Mucosa of gallbladder (tissue), 1 donor: ENCODE measurements at regions not wholly inside any gene's neighbourhood (a gene's known extent, or its start where the extent isn't known, plus 50 kb on each side); places are given as distances from the start of the nearest gene placed in this dataset.

ENCODE experiments used
- DNase-seq: peaks from one replicate; pipeline ENCODE4 v3.0.0-alpha.2; 2020; ENCODE audit warnings: low spot score
- donor health status: DM: no; HTN: no; CAD: no.

- no peak for DNase-seq
Observed at GRCh38 chr6:51396583-51396982, 577.9 kb downstream of the TFAP2B start.

DNA sequence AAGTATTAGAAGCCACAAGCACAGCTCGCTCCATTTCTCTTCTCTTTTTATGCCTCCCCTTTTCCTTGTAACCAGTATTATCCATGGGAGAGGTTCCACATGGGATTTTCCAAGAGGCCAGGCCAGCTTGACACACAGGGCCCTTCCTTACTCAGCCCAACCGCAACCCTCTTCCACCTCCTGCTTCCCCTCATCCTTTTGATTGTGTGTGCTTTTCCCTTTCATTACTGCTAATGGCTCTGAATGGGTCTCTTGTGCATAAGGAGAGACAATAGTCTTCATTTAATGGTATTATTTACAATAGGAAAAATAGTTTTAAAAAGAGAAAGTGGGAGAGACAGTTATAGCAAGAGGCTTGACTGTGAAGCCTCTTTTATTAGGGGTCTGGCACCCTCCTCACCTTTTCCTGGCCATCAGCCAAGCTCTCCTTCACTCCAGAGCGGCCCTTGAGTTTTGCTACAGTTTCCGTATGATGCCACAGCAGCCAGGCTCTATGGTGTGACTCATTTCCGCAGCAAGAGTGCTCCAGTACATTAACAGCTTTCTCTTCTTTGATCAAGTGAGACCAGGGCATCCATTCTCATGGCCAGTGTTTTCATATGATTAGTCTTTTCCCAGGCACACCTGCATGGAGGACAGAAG lies 579.5 kb downstream of the TFAP2B start:
- DNase-seq = no peak

GRCh38 chr6:51398793-51399192 lies 580.1 kb downstream of the TFAP2B start:
- DNase-seq = no peak

- no peak for DNase-seq
Observed at GRCh38 chr6:51410453-51410852, 591.8 kb downstream of the TFAP2B start.

DNA sequence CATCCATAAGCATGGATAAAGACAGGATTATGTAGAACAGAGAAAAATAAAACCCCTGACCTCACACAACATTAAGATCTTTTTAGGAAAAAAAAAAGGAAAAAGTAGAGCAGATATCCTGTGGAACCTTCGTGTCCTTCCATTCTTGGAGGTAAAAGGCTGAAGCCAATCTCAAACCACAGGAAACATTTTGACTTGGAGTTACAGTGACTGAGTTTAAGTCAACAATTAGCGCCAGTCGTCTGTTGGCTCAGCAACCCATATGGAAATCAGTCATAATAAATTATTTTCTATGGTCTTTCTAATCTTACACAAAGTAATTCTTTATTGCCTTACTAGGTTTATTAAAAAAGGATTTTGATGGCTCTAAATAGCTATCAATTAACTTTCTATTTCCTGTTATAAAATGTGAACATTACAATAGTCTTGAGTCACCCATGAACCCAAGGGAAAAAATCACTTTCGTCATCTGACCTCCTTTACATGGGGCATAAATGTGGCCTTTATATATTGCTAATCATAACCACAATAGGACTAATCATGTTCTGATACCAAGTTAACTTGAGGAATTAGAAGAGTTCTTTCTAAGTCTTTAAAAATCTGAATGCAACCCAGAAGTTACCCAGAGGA lies 592.9 kb downstream of the TFAP2B start:
- DNase-seq = no peak

DNA sequence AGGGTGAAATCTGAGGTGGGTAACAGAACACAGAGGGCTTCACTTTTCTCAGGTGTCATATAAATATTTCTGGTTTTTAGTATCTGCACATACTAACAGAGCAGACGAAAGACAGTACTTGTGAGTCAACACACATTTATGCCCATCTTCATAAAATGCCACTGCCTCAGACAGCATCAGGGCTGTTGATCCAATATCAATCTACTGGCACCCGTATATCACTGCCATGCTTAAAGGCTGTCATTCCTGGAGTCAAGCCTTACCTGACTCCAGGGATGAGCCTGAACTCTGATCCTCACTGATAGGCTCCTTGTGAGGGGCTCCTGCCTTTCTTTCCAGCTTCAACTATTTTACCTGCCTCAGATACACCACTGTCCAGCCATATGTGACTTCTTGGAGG lies 595.7 kb downstream of the TFAP2B start:
- no peak for DNase-seq

DNA sequence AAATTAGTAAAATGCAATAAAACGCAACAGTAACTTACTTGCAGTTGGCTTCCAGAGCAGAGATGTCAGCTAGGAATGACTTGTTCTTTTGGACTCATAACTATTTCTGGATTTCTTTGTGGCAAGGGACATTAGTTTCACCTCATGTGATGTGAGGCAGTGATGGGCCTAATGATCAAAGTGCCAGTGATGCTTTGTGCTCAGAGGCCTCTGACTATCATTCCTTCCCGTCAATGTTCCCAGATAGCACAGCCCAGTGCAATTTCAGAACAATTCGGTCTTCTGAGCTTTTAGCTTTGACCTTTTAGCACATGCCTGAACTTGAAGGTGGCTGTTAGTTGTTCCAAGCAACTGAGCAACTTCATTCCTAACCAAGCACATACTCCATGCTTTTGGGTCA lies 596.8 kb downstream of the TFAP2B start:
- DNase-seq = no peak

- DNase-seq = no peak
Observed at GRCh38 chr6:51429017-51429712, 610.5 kb downstream of the TFAP2B start.

GRCh38 chr6:51430589-51430988 lies 611.9 kb downstream of the TFAP2B start:
- DNase-seq = no peak

DNA sequence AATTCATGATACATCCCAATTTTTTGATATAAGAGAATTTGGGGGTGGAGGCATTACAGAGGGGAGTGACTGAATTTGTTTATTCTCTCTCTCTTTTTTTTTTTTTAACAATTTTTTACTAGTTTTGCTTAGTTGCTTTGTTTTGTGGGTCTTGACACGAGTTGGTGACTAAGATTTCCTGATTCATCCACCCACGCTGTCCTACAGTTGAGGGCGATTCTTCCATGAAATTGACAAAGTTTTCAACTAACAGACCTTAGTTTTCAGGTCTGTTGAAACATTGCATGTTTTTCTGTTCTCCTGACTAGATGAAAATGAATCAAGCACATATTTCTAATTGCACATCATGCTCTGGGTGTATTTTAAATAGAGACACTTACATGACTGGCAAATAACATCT lies 613.8 kb downstream of the TFAP2B start:
- DNase-seq = no peak

- DNase-seq = no peak
Observed at GRCh38 chr6:51450248-51450957, 631.7 kb downstream of the TFAP2B start.

DNA sequence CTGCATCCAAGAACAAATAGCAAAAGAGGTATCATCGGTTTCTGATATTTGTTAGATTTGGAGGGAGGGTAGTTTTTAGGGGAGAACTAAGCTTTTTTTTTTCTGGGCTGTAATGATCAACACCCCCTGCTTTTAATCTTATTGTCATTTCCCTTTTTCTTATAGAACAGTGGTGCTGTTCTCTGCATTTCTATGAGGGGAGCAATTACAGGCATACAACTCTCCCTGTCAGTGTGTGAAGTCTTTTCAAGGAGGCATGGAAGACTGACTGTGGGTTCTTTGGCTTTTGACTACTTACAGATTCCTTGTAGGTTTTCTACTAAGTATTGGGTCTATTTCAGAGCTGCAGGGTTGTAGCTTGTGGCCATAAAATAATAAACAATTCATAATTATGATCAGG lies 632.3 kb downstream of the TFAP2B start:
- DNase-seq = no peak

DNA sequence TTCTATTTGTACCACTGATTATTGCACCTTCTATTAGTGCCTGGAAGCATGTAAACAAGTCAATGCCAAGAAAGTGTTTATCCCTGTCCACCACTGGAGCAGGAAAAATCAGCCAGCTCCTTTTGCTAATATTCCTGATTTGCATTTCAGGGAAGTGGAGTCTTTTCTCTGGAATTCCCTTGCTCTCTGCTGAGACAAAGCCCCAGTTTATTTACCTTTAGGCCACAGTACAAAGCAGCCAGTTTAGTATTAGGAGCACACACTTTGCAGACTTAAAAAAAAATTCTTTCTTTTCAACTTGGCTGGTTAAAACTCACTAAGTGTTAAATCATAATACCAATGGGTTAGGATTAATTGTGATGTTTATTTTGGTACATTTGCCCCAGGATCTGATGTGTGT lies 631.1 kb downstream of the PKHD1 start:
- no peak for DNase-seq

DNA sequence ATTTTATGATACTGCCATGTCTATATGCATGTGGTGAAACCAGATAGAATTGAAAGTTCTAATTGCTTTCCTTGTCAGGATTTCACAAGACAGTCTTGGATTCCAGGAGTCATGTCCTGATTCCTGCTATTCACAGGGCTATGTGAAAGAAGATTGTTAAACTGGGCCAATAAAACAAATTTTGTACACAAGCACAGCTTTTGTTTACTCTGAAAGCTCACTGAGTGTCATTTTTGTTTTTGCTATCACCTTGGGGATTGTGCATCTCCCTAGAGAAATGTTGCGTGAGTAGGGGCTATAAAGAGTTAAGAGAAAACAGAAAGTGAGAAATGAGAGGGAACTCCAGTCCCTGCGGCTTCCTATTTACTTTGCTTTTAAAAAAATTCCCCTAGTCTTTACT lies 627.5 kb downstream of the PKHD1 start:
- no peak for DNase-seq

GRCh38 chr6:51462896-51463295 lies 624.5 kb downstream of the PKHD1 start:
- DNase-seq = no peak

DNA sequence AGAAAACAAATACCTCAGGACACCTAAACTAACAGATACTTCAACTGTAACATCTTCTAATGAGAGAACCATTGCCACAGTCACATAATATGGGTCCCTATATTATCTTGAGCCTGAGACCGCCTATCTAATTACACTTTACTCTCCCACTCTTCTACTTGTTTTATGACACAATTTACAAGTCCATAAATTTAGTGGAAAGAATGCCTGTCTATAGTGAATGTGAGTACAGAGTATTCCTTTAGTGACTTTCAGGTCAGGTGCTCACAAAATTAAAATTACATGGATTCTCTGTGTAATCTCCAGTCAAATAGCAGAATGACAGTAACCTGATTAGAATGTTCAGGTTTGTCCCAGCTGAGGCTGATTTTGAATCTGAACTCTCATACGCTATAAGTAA lies 624.1 kb downstream of the PKHD1 start:
- no peak for DNase-seq

- DNase-seq = no peak
Observed at GRCh38 chr6:51464956-51465355, 622.5 kb downstream of the PKHD1 start.

- DNase-seq = no peak
Observed at GRCh38 chr6:51466427-51466826, 621.0 kb downstream of the PKHD1 start.

DNA sequence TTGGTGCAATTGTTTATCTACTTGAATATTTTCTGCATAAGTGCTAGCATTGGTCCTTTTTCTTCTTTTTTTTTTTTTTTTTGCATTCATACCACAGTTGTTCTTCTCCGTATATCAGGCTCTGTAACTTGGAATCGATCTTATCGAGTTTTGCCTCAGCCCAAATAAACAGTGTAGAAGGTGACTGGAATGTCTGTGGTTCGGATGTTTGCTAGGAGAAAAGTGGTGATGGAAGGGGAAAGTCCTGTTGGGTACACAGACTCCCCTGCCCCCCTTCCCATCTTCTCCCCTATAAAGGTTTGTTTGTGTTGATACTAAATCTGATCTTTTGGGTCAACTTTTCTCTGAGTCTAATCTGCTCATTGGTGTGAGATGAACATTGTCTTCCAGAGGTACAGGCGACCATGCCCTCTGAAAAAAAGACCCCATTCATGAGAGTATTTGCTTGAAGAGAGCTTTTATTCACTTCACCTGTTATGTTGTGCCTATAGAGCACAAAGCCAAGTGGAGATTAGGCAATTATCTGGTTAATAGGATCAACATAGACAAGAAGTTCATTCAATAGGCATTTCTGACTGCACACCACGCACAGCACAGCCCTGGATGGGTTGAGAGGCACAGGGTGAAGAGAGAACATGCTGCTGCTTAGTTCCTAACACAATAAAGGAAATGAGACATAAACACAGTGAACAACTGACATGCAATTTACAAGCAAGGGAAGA lies 620.0 kb downstream of the PKHD1 start:
- no peak for DNase-seq

DNA sequence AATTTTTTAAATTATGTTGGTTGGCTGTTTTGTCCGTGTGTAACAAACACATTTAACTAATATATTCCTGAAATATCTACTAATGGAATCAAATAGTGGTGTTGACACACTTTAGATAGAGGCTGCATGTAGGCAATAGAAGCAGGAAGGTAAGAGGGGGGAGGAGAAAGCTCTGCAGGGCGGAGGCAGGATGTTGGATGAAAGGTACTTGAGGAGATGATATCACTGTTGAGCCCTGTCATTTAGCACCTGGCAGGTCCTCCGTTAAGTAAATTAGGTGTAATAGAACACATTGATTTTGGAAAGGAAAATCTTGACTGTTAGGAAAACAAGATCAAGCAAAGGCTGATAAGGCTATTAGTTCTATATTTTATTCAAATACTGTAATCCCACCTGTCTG lies 618.7 kb downstream of the PKHD1 start:
- no peak for DNase-seq

DNA sequence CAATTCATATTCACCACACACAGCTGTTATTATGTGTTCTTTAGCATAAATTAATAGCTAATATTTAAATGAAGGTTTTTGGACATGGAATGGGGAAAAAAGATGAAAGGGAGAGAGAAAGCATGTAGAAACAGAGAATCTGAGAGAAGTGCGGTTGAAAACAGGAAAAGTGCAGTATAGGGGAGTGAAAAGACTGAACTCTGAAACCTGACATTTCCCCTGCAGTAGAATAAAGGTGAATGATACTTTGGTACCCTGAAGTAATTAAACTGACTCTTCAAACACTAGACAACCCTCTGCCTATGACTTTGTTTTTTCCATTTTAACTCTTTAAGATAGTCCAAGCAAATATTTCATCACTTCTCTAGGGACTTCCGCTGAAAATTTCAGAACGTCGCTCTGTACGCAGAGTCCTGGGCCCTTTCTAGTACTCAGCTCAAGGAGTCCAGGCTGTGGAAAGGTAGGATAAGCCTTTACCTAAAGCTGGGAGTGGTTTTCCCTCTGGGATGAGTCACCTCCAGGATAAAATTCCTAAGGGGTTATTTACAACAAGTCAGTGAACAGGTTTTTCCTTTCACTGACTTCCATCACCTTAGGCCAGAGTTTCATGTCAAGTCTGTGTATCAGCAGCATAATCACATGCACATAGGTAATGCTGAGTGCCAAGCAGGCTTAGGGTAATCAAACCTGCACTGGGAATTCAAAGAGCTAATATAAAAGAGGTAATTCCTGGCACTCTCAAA lies 614.5 kb downstream of the PKHD1 start:
- no peak for DNase-seq
